K562 (cell line): ENCODE measurements at regions not wholly inside any gene's neighbourhood (a gene's known extent, or its start where the extent isn't known, plus 50 kb on each side); places are given as distances from the start of the nearest gene placed in this dataset.

ENCODE experiments used
- ADNP ChIP-seq: fragments of 200-800 bp; sonication (Bioruptor generic); IDR thresholded peaks from 2 replicates; pipeline ENCODE4 v1.6.1; 2016; ENCODE audit warnings: missing genetic modification characterization, missing compliant biosample characterization
- ARNT ChIP-seq, 2 experiments: fragments of 450-650 bp; IDR thresholded peaks; 2 replicates each; pipeline ENCODE4 v1.6.1; 2016; ENCODE audit warnings: mild to moderate bottlenecking in 1 of 2
- CREB5 ChIP-seq: fragments of 250-450 bp; sonication (Bioruptor Pico); IDR thresholded peaks from 2 replicates; pipeline ENCODE4 v1.5.0; 2020; ENCODE audit warnings: mild to moderate bottlenecking
- DACH1 ChIP-seq: fragments of 450-650 bp; IDR thresholded peaks from 2 replicates; pipeline ENCODE4 v1.6.1; 2018; ENCODE audit not compliant: partially characterized antibody
- DPF2 ChIP-seq: fragments of 450-650 bp; IDR thresholded peaks from 2 replicates; pipeline ENCODE4 v1.6.1; 2016
- EP400 ChIP-seq: fragments of 450-650 bp; IDR thresholded peaks from 2 replicates; pipeline ENCODE4 v1.6.1; 2017; ENCODE audit warnings: antibody characterized with exemption, mild to moderate bottlenecking, moderate library complexity
- ETS2 ChIP-seq: IDR thresholded peaks from 2 replicates; pipeline ENCODE4 v1.6.1; 2016; ENCODE audit warnings: borderline replicate concordance, missing genetic modification characterization, mild to moderate bottlenecking, moderate library complexity, missing compliant biosample characterization; ENCODE audit not compliant: poor library complexity, severe bottlenecking
- FOXA3 ChIP-seq, 2 experiments: fragments of 450-650 bp in 1 of 2; sonication (generic) in 1 of 2; formaldehyde crosslinking; IDR thresholded peaks in 1 of 2; conservative IDR thresholded peaks in 1 of 2; 2 replicates each; pipeline versions ENCODE4 v1.4.0 to v1.8.0; 2020 to 2022; ENCODE audit warnings: mild to moderate bottlenecking in 2 of 2, missing genetic modification reagents in 1 of 2
- FOXK2 ChIP-seq, 2 experiments: fragments of 450-650 bp; IDR thresholded peaks in 1 of 2; conservative IDR thresholded peaks in 1 of 2; 2 replicates each; pipeline ENCODE4 v1.6.1; 2016; ENCODE audit warnings: low read depth in 2 of 2, mild to moderate bottlenecking in 1 of 2
- FOXM1 ChIP-seq, 2 experiments: fragments of 450-650 bp in 1 of 2; sonication (generic) in 1 of 2; formaldehyde crosslinking in 1 of 2; IDR thresholded peaks; 2 replicates each; pipeline versions ENCODE4 v1.6.1 to v1.9.0; 2017 to 2022; ENCODE audit warnings: low read depth in 2 of 2, mild to moderate bottlenecking in 2 of 2, missing genetic modification reagents in 1 of 2, moderate library complexity in 1 of 2
- HDAC1 ChIP-seq, 2 experiments: fragments of 450-650 bp; IDR thresholded peaks; 2 replicates each; pipeline ENCODE4 v1.6.1; 2016 to 2017; ENCODE audit warnings: inconsistent platforms in 1 of 2, mild to moderate bottlenecking in 1 of 2, moderate library complexity in 1 of 2
- KAT8 ChIP-seq: fragments of 450-650 bp; IDR thresholded peaks from 2 replicates; pipeline ENCODE4 v1.6.1; 2016; ENCODE audit warnings: low read depth, mild to moderate bottlenecking
- KLF16 ChIP-seq: IDR thresholded peaks from 2 replicates; pipeline ENCODE4 v1.6.1; 2016; ENCODE audit warnings: antibody characterized with exemption
- MIER1 ChIP-seq: fragments of 450-650 bp; IDR thresholded peaks from 2 replicates; pipeline ENCODE4 v1.6.1; 2016; ENCODE audit warnings: antibody characterized with exemption, mild to moderate bottlenecking, low read depth
- MYC ChIP-seq, 2 experiments: fragments of 250-450 bp in 1 of 2; sonication (Bioruptor Pico) in 1 of 2; IDR thresholded peaks; 2 replicates each; pipeline versions ENCODE4 v1.5.1 to v1.6.1; 2012 to 2021; ENCODE audit warnings: low read depth in 2 of 2, borderline replicate concordance in 1 of 2, improper control_type of control experiment in 1 of 2, low read length in 1 of 2, mild to moderate bottlenecking in 1 of 2, moderate library complexity in 1 of 2
- POLR2G ChIP-seq: fragments of 200-400 bp; formaldehyde crosslinking; IDR thresholded peaks from 2 replicates; pipeline ENCODE4 v1.6.1; 2017; ENCODE audit warnings: low read depth, mild to moderate bottlenecking, antibody characterized with exemption, low read length, moderate library complexity
- RAD21 ChIP-seq, 2 experiments: fragments of 250-450 bp in 1 of 2; fragments of 450-650 bp in 1 of 2; sonication (Bioruptor Pico) in 1 of 2; formaldehyde crosslinking in 1 of 2; IDR thresholded peaks in 1 of 2; conservative IDR thresholded peaks in 1 of 2; 2 replicates each; pipeline versions ENCODE4 v1.4.0 to v1.8.0; 2020 to 2022; ENCODE audit warnings: mild to moderate bottlenecking in 2 of 2, moderate library complexity in 1 of 2
- RNF2 ChIP-seq: sonication (generic); IDR thresholded peaks from 2 replicates; pipeline ENCODE4 v1.6.1; 2016
- SETDB1 ChIP-seq: IDR thresholded peaks from one replicate; pipeline ENCODE4 v1.6.1; 2012; ENCODE audit warnings: low read length, control low read depth, inconsistent platforms
- SMARCB1 ChIP-seq: IDR thresholded peaks from 2 replicates; pipeline ENCODE4 v1.6.1; 2011; ENCODE audit warnings: improper control_type of control experiment, low read depth; ENCODE audit not compliant: insufficient read length
- SRF ChIP-seq, 2 experiments: fragments of 250-450, 450-650 bp in 1 of 2; sonication (Bioruptor Pico) in 1 of 2; sonication (generic) in 1 of 2; formaldehyde crosslinking; IDR thresholded peaks; 2 replicates each; pipeline versions ENCODE4 v1.5.0 to v1.5.1; 2020 to 2022; ENCODE audit warnings: mild to moderate bottlenecking in 1 of 2, missing genetic modification reagents in 1 of 2
- SRSF9 ChIP-seq: fragments of 200-400 bp; formaldehyde crosslinking; IDR thresholded peaks from 2 replicates; pipeline ENCODE4 v1.6.1; 2017; ENCODE audit warnings: low read depth, low read length, borderline replicate concordance
- TAF15 ChIP-seq: fragments of 200-400 bp; formaldehyde crosslinking; IDR thresholded peaks from 2 replicates; pipeline ENCODE4 v1.6.1; 2017; ENCODE audit warnings: mild to moderate bottlenecking, low read depth, low read length, moderate library complexity
- VEZF1 ChIP-seq: fragments of 200-800 bp; sonication (Bioruptor generic); IDR thresholded peaks from 2 replicates; pipeline ENCODE4 v1.6.1; 2017; ENCODE audit warnings: missing genetic modification characterization, missing compliant biosample characterization
- ZKSCAN8 ChIP-seq: fragments of 200-800 bp; sonication (Bioruptor generic); IDR thresholded peaks from 2 replicates; pipeline ENCODE4 v1.6.1; 2016; ENCODE audit warnings: missing genetic modification characterization, missing compliant biosample characterization
- ZNF121 ChIP-seq: sonication (generic); formaldehyde crosslinking; conservative IDR thresholded peaks from 2 replicates; pipeline ENCODE4 v1.8.0; 2022; ENCODE audit warnings: missing genetic modification reagents

- TF ChIP-seq ETS2 (tag) (no peak), MYC (IDR thresholded peaks at IDR 0.05; ENCODE audit: low read depth, low read length) (peak; percentile 60), MYC (CRISPR knock-in tag; IDR thresholded peaks at IDR 0.05; ENCODE audit: borderline replicate concordance, low read depth) (no peak), RNF2 (peak; percentile 93), EP400 (peak; percentile 85), SMARCB1 (peak; percentile 77), CREB5 (CRISPR knock-in tag) (0 out of 2 replicates have a peak, but pooled peaks have one; percentile 36), FOXA3 (CRISPR knock-in tag; conservative IDR thresholded peaks at IDR 0.05 in 1 of 2, IDR thresholded peaks at IDR 0.05 in 1 of 2) (peak; percentile 20 to 80; a peak in 2 of 4 replicates), POLR2G (peak; percentile 54), ZNF121 (no peak), ARNT (IDR thresholded peaks at IDR 0.05) (peak; percentile 96 to 97), RAD21 (CRISPR knock-in tag; conservative IDR thresholded peaks at IDR 0.05 in 1 of 2, IDR thresholded peaks at IDR 0.05 in 1 of 2) (peak; percentile 6 to 19; a peak in 2 of 4 replicates), FOXM1 (IDR thresholded peaks at IDR 0.05; ENCODE audit: low read depth) (peak; percentile 80), FOXM1 (CRISPR knock-in tag; IDR thresholded peaks at IDR 0.05; ENCODE audit: low read depth) (no peak), TAF15 (no peak), DACH1 (peak; percentile 79), SETDB1 (no peak), KAT8 (no peak), VEZF1 (peak; percentile 65), ADNP (no peak), DPF2 (peak; percentile 98), KLF16 (peak; percentile 90), ZKSCAN8 (CRISPR knock-in tag) (0 out of 2 replicates have a peak, but pooled peaks have one; percentile 70), SRF (CRISPR knock-in tag; IDR thresholded peaks at IDR 0.05) (peak in 1 of 2 experiments; percentile 83; a peak in 2 of 4 replicates), SRSF9 (no peak), FOXK2 (conservative IDR thresholded peaks at IDR 0.05 in 1 of 2, IDR thresholded peaks at IDR 0.05 in 1 of 2; ENCODE audit: low read depth in 2 of 2) (peak; percentile 75 to 76), MIER1 (0 out of 2 replicates have a peak, but pooled peaks have one; percentile 30), HDAC1 (IDR thresholded peaks at IDR 0.05) (peak; percentile 87 to 98)
These were observed 60.9 kb upstream of the KCNQ5 start (continued) for GRCh38 chr6:72560721-72561593.
